ENCODE measurements at regions not wholly inside any gene's neighbourhood (a gene's known extent, or its start where the extent isn't known, plus 50 kb on each side); places are given as distances from the start of the nearest gene placed in this dataset.
"Not testable (repeated sequence)": the region's sequence is repeated elsewhere in the genome, so short reads cannot be mapped to it uniquely, and the experiment has no call there.

- no peak for DNase-seq (ENCODE audit: low spot score)
- H3K27ac ChIP-seq, result no peak overlapping the region
- POLR2A ChIA-PET (ENCODE audit: low non-redundant PET), result no interaction called here
- CTCF ChIA-PET, result interaction anchor here (1.0 kb wide), 1 partner anchor 19 kb away, joined by 4 read pairs; no protein-coding TSS in a partner anchor
- no peak for TF ChIP-seq CTCF (conservative IDR thresholded peaks at IDR 0.05; ENCODE audit: low read depth)
Measured at GRCh38 chr12:4829793-4830162, 79.9 kb upstream of the KCNA1 start.

GRCh38 chr12:4830556-4831210 lies 79.0 kb upstream of the KCNA1 start:
- no peak overlapping the region for H3K27ac ChIP-seq
- POLR2A ChIA-PET (ENCODE audit: low non-redundant PET), result no interaction called here
- no peak for DNase-seq (ENCODE audit: low spot score)
- no peak for TF ChIP-seq CTCF (conservative IDR thresholded peaks at IDR 0.05; ENCODE audit: low read depth)
- CTCF ChIA-PET, result interaction anchor here (0.6 to 1.0 kb wide), 2 partner anchors 18 to 1317 kb away, joined by 3 to 4 read pairs; no protein-coding TSS in a partner anchor

- H3K27ac ChIP-seq, result no peak overlapping the region
- POLR2A ChIA-PET (ENCODE audit: low non-redundant PET), result no interaction called here
- no peak for DNase-seq (ENCODE audit: low spot score)
- no peak for TF ChIP-seq CTCF (conservative IDR thresholded peaks at IDR 0.05; ENCODE audit: low read depth)
- CTCF ChIA-PET, result no interaction called here
Measured at GRCh38 chr12:4833053-4833452, 76.7 kb upstream of the KCNA1 start.

- POLR2A ChIA-PET (ENCODE audit: low non-redundant PET), result no interaction called here
- CTCF ChIA-PET, result no interaction called here
- no peak overlapping the region for H3K27ac ChIP-seq
- no peak for DNase-seq (ENCODE audit: low spot score)
- no peak for TF ChIP-seq CTCF (conservative IDR thresholded peaks at IDR 0.05; ENCODE audit: low read depth)
Measured at GRCh38 chr12:4833524-4833923, 76.2 kb upstream of the KCNA1 start.

GRCh38 chr12:4842401-4842800 lies 67.3 kb upstream of the KCNA1 start:
- POLR2A ChIA-PET (ENCODE audit: low non-redundant PET); DNase-seq (ENCODE audit: low spot score); H3K27ac ChIP-seq: not testable (repeated sequence)
- CTCF ChIA-PET, result interaction anchor here (0.7 kb wide), 1 partner anchor 122 kb away, joined by 3 read pairs; no protein-coding TSS in a partner anchor

- ChIA-PET POLR2A (ENCODE audit: low non-redundant PET) (no interaction called here), CTCF (no interaction called here)
- no peak overlapping the region for H3K27ac ChIP-seq
- no peak for TF ChIP-seq CTCF (conservative IDR thresholded peaks at IDR 0.05; ENCODE audit: low read depth)
- no peak for DNase-seq (ENCODE audit: low spot score)
Measured at GRCh38 chr12:4843907-4844306, 65.8 kb upstream of the KCNA1 start.

GRCh38 chr12:4847713-4848112 lies 62.0 kb upstream of the KCNA1 start:
- POLR2A ChIA-PET (ENCODE audit: low non-redundant PET), result no interaction called here
- no peak for TF ChIP-seq CTCF (conservative IDR thresholded peaks at IDR 0.05; ENCODE audit: low read depth)
- CTCF ChIA-PET, result no interaction called here
- no peak for DNase-seq (ENCODE audit: low spot score)
- H3K27ac ChIP-seq, result no peak overlapping the region
